Putamen (tissue), 1 donor: ENCODE measurements at regions not wholly inside any gene's neighbourhood (a gene's known extent, or its start where the extent isn't known, plus 50 kb on each side); places are given as distances from the start of the nearest gene placed in this dataset.

Experiments used
- DNase-seq: peaks from one replicate; pipeline ENCODE4 v3.0.0-alpha.2; 2016; ENCODE audit warnings: low spot score

DNA sequence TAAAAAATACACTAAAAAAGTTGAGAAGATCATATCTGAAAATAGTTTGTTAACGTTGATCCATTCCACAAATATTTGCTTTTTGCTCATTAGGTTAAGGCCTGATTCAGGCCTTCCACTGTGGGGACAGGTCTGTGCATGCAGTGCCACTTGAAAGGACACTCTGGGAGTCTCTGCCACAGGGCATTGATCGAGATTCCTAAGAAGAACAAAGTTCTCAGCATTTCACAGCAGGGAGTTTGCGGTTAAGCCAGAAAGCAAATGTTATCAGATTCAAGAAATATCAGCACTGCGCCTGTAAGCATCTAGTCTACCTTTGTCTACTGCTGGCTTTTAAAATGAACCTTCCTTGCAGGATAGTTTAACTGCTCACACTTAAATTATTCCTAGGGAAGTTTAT lies 62.2 kb upstream of the TNIP3 start:
- DNase-seq: no peak

GRCh38 chr4:121221608-121222007 lies 57.5 kb upstream of the TNIP3 start:
- no peak for DNase-seq

DNA sequence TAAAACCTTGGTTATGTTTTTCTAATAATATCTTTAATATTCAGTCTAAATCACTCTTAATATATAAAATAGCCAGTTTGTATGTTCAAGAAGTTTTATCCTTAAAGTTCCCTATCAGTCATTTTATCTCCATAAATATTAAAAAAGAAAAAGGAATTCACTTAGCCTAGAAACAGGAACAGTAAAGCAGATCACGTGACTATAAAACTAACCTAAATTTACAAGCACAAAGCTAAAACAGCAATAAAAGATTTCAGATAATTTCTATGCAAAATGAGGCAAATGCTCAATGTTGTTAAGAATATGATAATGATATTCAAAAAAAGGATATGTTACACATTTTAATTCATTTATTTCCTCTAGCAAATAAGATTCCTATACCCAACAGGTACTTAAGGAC lies 57.1 kb upstream of the TNIP3 start:
- DNase-seq: no peak

DNA sequence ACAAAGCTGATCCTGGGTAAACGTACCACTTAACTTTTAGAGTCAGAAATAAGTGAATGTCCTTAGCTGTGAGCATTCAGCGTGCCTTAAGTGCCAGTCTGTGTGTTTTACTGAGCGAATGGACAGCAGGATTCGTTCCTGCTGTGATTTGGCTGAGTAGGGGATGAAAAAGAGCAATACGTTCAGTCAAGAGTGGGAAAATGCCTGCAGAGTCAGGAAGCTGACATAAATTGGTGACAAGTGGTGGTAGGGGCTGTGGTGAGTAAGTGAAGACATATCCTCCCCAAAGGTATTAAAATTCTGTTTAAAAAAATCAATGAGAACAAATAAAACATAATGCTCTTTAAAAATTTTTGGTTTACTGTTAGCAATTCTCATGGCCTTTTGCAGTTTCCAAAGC lies 56.6 kb upstream of the TNIP3 start:
- DNase-seq: no peak

DNA sequence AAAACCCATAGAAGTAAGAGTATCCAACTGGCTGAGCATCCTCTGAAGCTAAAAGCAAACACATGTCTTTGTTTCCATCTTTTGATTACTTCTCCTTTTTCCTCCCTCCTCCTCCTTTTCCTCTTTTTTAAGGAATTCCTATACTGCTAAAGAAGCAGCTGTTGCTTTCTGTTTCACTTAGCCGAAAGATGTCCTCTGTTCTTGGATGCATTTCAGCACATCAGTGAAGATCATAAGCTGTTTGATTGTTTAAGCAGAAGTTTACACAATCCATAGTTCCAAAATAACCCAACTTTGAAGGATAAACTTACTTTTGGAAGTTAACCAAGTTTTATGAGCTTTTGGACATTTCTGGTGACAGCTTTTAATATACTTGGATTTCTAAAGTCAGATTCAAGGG lies 55.1 kb upstream of the TNIP3 start:
- DNase-seq: no peak

DNA sequence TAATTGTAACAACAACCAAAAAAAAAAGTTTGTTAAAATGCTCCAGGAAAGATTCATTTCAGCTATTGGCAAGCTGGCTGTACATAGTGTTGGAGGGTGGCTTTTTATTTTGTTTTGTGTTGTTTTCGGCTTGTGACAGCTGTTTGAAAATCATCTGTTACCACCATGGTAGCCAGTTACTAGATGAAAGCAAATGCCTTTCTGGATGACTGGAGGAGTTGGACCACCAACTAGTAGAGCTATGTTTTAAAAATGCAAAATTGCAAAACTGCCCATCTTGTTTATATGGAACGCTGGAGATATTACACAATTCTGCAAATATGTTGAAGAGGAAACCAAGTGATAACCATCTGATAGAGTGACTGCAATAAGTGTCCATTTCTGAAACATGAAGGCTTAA lies 53.2 kb upstream of the TNIP3 start:
- DNase-seq: no peak

GRCh38 chr4:121216461-121216860 lies 52.3 kb upstream of the TNIP3 start:
- no peak for DNase-seq

DNA sequence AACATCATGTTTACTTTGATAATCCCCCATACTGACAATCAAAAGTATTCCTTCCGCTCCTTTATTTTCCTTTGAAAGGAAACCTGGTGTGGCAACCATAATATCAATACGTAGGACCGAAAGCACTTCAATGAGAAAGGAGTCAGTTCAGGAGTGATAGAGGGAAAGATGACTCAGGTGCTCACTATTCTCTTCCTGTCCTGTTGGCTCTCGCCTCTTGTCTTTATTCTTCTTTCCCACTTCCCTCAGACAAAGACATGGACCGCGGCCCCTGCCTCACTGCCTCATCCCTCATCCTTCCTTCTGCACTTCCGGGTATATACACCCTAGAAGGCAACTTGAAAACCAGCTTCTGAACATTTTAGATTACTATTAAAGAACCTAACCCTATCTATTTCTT lies 49.8 kb upstream of the TNIP3 start:
- no peak for DNase-seq
